Activated T-helper 1 cell treated with anti-CD3 and anti-CD28 coated beads, Interleukin-12 subunit alpha, Interleukin-12 subunit beta, Interleukin-2, Interleukin-4 antibody, amounts not matched to agents 30 ng/mL and 10 ng/mL and 1 ng/mL, durations not matched to agents 14 hours and 24 hours and 36 hours (primary cell): ENCODE measurements at regions not wholly inside any gene's neighbourhood (a gene's known extent, or its start where the extent isn't known, plus 50 kb on each side); places are given as distances from the start of the nearest gene placed in this dataset.
A peak's percentile ranks its signal among the peaks of the same experiment; 100 is the strongest.

Experiments used
- DNase-seq: peaks from one replicate; pipeline ENCODE4 v3.0.0; 2021; ENCODE audit warnings: low spot score
- H3K27ac Mint-ChIP-seq: one replicate; pipeline ENCODE4 v1.8.0; 2021; ENCODE audit warnings: mild to moderate bottlenecking, mixed read lengths
- H3K27me3 Mint-ChIP-seq: one replicate; pipeline ENCODE4 v1.8.0; 2022; ENCODE audit warnings: mild to moderate bottlenecking, moderate library complexity, mixed read lengths; ENCODE audit not compliant: insufficient read depth
- H3K36me3 Mint-ChIP-seq: one replicate; pipeline ENCODE4 v1.8.0; 2021; ENCODE audit warnings: low read depth, mixed read lengths
- H3K4me1 Mint-ChIP-seq: one replicate; pipeline ENCODE4 v1.8.0; 2021; ENCODE audit warnings: low read depth, mixed read lengths
- H3K4me3 Mint-ChIP-seq: one replicate; pipeline ENCODE4 v1.8.0; 2021; ENCODE audit warnings: mild to moderate bottlenecking, moderate library complexity, mixed read lengths
- H3K9me3 Mint-ChIP-seq: one replicate; pipeline ENCODE4 v1.8.0; 2021; ENCODE audit warnings: mixed read lengths
- intact Hi-C: fragments of 100-400 bp; cut with micrococcal nuclease; formaldehyde crosslinking; loops from one replicate; pipeline ENCODE4 v1.15.1; 2024

- peak; percentile 72 for DNase-seq
- Mint-ChIP-seq H3K27me3 (peaks cover 10% of the 10 kb centered on the region), H3K9me3 (no peaks in the 10 kb centered on the region), H3K27ac (peak overlapping the region; percentile 18), H3K4me3 (peak overlapping the region; percentile 87), H3K36me3 (no peaks in the 10 kb centered on the region), H3K4me1 (peaks cover 6% of the 10 kb centered on the region)
- intact Hi-C loops = loop anchor here (1.0 to 5.0 kb wide), 8 partner anchors 118 to 1975 kb away; no protein-coding TSS in a partner anchor
Measured at GRCh38 chr2:126776692-126777619, 121.0 kb downstream of the GYPC start.

GRCh38 chr2:126777620-126777978 lies 121.1 kb upstream of the TEX51 start:
- no peaks in the 10 kb centered on the region for H3K9me3 Mint-ChIP-seq
- no peaks in the 10 kb centered on the region for H3K36me3 Mint-ChIP-seq
- peak overlapping the region; percentile 87 for H3K4me3 Mint-ChIP-seq
- intact Hi-C loops = loop anchor here (1.0 to 5.0 kb wide), 8 partner anchors 119 to 1975 kb away; no protein-coding TSS in a partner anchor
- H3K4me1 Mint-ChIP-seq = peaks cover 6% of the 10 kb centered on the region
- peak overlapping the region; percentile 18 for H3K27ac Mint-ChIP-seq
- no peak for DNase-seq
- peaks cover 10% of the 10 kb centered on the region for H3K27me3 Mint-ChIP-seq

- intact Hi-C loops = loop anchor here (5.0 kb wide), 4 partner anchors 192 to 1977 kb away; no protein-coding TSS in a partner anchor
- DNase-seq = no peak
- no peak overlapping the region for H3K27ac Mint-ChIP-seq
- no peaks in the 10 kb centered on the region for H3K36me3 Mint-ChIP-seq
- no peak overlapping the region for H3K4me3 Mint-ChIP-seq
- no peaks in the 10 kb centered on the region for H3K9me3 Mint-ChIP-seq
- H3K4me1 Mint-ChIP-seq = peaks cover 6% of the 10 kb centered on the region
- peaks cover 10% of the 10 kb centered on the region for H3K27me3 Mint-ChIP-seq
Measured at GRCh38 chr2:126778561-126779501, 119.9 kb upstream of the TEX51 start.

- Mint-ChIP-seq H3K4me1 (peaks cover 6% of the 10 kb centered on the region), H3K4me3 (no peak overlapping the region), H3K27me3 (peaks cover 5% of the 10 kb centered on the region), H3K27ac (no peak overlapping the region), H3K36me3 (no peaks in the 10 kb centered on the region), H3K9me3 (no peaks in the 10 kb centered on the region)
- no peak for DNase-seq
- intact Hi-C loops = no loop called here
Measured at GRCh38 chr2:126781206-126781605, 117.5 kb upstream of the TEX51 start.

- no peaks in the 10 kb centered on the region for H3K9me3 Mint-ChIP-seq
- no peak overlapping the region for H3K27ac Mint-ChIP-seq
- intact Hi-C loops = no loop called here
- no peak for DNase-seq
- H3K27me3 Mint-ChIP-seq = peaks cover 4% of the 10 kb centered on the region
- H3K4me3 Mint-ChIP-seq = no peak overlapping the region
- no peaks in the 10 kb centered on the region for H3K36me3 Mint-ChIP-seq
- H3K4me1 Mint-ChIP-seq = peaks cover 6% of the 10 kb centered on the region
Measured at GRCh38 chr2:126781806-126782205, 116.9 kb upstream of the TEX51 start.

- H3K4me1 Mint-ChIP-seq = no peaks in the 10 kb centered on the region
- H3K27me3 Mint-ChIP-seq = peaks cover 4% of the 10 kb centered on the region
- no peak overlapping the region for H3K27ac Mint-ChIP-seq
- intact Hi-C loops = no loop called here
- H3K9me3 Mint-ChIP-seq = no peaks in the 10 kb centered on the region
- H3K4me3 Mint-ChIP-seq = no peak overlapping the region
- DNase-seq = no peak
- no peaks in the 10 kb centered on the region for H3K36me3 Mint-ChIP-seq
Measured at GRCh38 chr2:126782648-126783047, 116.0 kb upstream of the TEX51 start.

GRCh38 chr2:126783341-126783740 lies 115.3 kb upstream of the TEX51 start:
- no peak for DNase-seq
- H3K4me3 Mint-ChIP-seq = no peak overlapping the region
- H3K9me3 Mint-ChIP-seq = no peaks in the 10 kb centered on the region
- H3K27me3 Mint-ChIP-seq = peaks cover 4% of the 10 kb centered on the region
- intact Hi-C loops = no loop called here
- H3K4me1 Mint-ChIP-seq = no peaks in the 10 kb centered on the region
- no peak overlapping the region for H3K27ac Mint-ChIP-seq
- H3K36me3 Mint-ChIP-seq = no peaks in the 10 kb centered on the region

GRCh38 chr2:126784045-126784444 lies 114.6 kb upstream of the TEX51 start:
- intact Hi-C loops = no loop called here
- H3K27me3 Mint-ChIP-seq = peaks cover 4% of the 10 kb centered on the region
- no peak overlapping the region for H3K4me3 Mint-ChIP-seq
- H3K4me1 Mint-ChIP-seq = no peaks in the 10 kb centered on the region
- H3K27ac Mint-ChIP-seq = no peak overlapping the region
- DNase-seq = no peak
- no peaks in the 10 kb centered on the region for H3K9me3 Mint-ChIP-seq
- H3K36me3 Mint-ChIP-seq = no peaks in the 10 kb centered on the region

GRCh38 chr2:126784621-126785020 lies 114.1 kb upstream of the TEX51 start:
- DNase-seq = no peak
- Mint-ChIP-seq H3K4me3 (no peak overlapping the region), H3K36me3 (no peaks in the 10 kb centered on the region), H3K27me3 (peaks cover 4% of the 10 kb centered on the region), H3K9me3 (no peaks in the 10 kb centered on the region), H3K27ac (no peak overlapping the region), H3K4me1 (no peaks in the 10 kb centered on the region)
- intact Hi-C loops = no loop called here

- Mint-ChIP-seq H3K4me3 (no peak overlapping the region), H3K4me1 (no peaks in the 10 kb centered on the region), H3K36me3 (no peaks in the 10 kb centered on the region), H3K9me3 (no peaks in the 10 kb centered on the region), H3K27ac (no peak overlapping the region), H3K27me3 (peaks cover 3% of the 10 kb centered on the region)
- no peak for DNase-seq
- intact Hi-C loops = no loop called here
Measured at GRCh38 chr2:126785236-126785635, 113.5 kb upstream of the TEX51 start.

- Mint-ChIP-seq H3K4me3 (no peak overlapping the region), H3K4me1 (no peaks in the 10 kb centered on the region), H3K36me3 (no peaks in the 10 kb centered on the region), H3K27ac (no peak overlapping the region), H3K9me3 (no peaks in the 10 kb centered on the region), H3K27me3 (no peaks in the 10 kb centered on the region)
- intact Hi-C loops = no loop called here
- DNase-seq = no peak
Measured at GRCh38 chr2:126785862-126786261, 112.8 kb upstream of the TEX51 start.

GRCh38 chr2:126786765-126787164 lies 111.9 kb upstream of the TEX51 start:
- intact Hi-C loops = no loop called here
- no peaks in the 10 kb centered on the region for H3K36me3 Mint-ChIP-seq
- H3K9me3 Mint-ChIP-seq = no peaks in the 10 kb centered on the region
- no peak overlapping the region for H3K4me3 Mint-ChIP-seq
- DNase-seq = no peak
- H3K4me1 Mint-ChIP-seq = no peaks in the 10 kb centered on the region
- H3K27ac Mint-ChIP-seq = no peak overlapping the region
- no peaks in the 10 kb centered on the region for H3K27me3 Mint-ChIP-seq

- H3K4me3 Mint-ChIP-seq = no peak overlapping the region
- H3K36me3 Mint-ChIP-seq = no peaks in the 10 kb centered on the region
- intact Hi-C loops = no loop called here
- no peak overlapping the region for H3K27ac Mint-ChIP-seq
- no peaks in the 10 kb centered on the region for H3K27me3 Mint-ChIP-seq
- H3K4me1 Mint-ChIP-seq = no peaks in the 10 kb centered on the region
- no peaks in the 10 kb centered on the region for H3K9me3 Mint-ChIP-seq
- DNase-seq = no peak
Measured at GRCh38 chr2:126787289-126787688, 111.4 kb upstream of the TEX51 start.
